HG03432 (cell line): ENCODE measurements at regions not wholly inside any gene's neighbourhood (a gene's known extent, or its start where the extent isn't known, plus 50 kb on each side); places are given as distances from the start of the nearest gene placed in this dataset.

ENCODE experiments used
- ATAC-seq: cut with Tn5 transposase; IDR thresholded peaks from one replicate; pipeline ENCODE4 v1.9.1; 2021; ENCODE audit warnings: mild to moderate bottlenecking, moderate library complexity; ENCODE audit not compliant: unreplicated experiment

DNA sequence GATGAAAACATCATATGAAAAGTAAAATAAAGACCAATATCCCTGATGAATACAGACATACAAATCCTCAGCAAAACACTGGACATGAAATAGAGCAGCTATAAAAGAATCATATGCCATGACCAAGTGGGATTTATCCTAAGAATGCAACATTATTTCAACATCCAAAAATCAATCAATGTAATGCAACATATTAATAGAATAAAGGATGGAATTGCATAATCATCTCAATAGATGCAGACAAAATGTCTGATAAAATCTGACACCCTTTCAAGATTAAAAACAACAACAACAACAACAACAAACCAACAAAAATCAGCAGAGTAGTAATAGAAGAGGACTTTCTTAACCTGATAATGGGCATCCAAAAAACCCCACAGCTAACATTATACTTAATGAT lies 63.8 kb upstream of the IL1R1 start:
- no peak for ATAC-seq

DNA sequence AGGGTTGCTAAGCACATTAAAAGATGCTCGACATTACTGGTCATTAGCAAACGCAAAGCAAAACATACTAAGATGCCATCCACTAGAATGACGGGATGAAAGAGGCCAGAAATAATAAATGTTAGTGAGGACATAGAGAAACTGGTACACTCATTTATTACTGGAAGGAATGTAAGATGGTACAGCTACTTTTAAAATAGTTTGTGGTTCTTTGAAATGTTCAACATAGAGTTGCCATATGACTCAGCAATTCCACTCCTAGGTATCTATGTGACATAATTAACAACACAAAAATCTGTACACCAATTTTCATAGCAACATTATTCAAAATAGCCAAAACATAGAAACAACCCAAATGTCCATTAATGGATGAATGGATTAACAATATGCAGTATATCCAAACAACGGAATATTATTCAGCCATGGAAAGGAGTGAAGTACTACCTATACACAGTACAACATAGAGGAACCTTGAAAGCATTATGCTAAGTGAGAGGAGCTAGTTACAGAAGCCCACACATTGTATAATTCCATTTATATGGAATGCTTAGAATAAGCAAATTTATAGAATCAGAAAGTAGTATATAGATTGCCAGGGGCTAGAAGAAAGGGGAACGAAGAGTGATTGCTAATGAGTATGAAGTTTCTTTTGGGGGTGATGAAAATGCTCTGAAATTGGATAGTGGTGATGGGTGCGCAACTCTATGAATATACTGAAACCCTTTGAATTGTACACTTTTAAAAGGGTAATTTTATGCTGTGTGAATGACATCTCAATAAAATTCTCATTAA lies 61.9 kb upstream of the IL1R1 start:
- peak; percentile 51 for ATAC-seq

DNA sequence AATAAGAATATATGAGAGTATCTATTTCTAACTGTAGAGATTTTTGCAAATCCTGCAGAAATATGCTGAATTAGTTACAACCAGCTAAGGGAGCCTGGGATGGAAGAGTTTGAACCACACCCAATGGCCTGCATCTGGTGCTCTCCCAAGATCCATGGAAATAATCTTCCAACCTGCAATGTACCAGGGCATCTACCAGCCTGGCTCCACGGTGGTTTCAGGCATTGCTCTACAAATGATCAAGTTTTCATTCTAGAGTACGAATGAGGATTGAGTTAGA lies 61.4 kb upstream of the IL1R1 start:
- no peak for ATAC-seq

DNA sequence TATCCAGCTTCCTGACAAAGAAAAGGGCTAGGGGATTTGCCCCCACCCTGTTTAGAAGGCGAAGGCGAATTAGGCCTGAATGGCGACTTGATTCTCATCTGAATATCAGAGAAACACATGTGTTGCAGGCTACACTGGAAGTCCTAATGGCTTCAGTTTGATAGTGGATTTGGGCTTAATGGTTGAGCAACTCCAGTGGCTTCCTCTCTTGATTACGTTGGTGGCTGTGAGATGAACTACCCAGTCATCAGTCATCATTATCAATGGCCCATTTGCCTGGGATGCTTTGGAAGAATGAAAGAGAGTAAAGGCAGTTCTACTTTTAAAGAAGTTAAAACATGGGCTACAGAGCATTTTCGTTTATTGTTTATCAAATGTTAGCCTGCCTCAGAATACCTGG lies 60.9 kb upstream of the IL1R1 start:
- no peak for ATAC-seq

- peak; percentile 86 for ATAC-seq
Observed at GRCh38 chr2:102082571-102083392, 59.8 kb upstream of the IL1R1 start.

GRCh38 chr2:102083393-102083703 lies 59.2 kb upstream of the IL1R1 start:
- ATAC-seq = no peak

- ATAC-seq = no peak
Observed at GRCh38 chr2:102084651-102085050, 57.9 kb upstream of the IL1R1 start.

DNA sequence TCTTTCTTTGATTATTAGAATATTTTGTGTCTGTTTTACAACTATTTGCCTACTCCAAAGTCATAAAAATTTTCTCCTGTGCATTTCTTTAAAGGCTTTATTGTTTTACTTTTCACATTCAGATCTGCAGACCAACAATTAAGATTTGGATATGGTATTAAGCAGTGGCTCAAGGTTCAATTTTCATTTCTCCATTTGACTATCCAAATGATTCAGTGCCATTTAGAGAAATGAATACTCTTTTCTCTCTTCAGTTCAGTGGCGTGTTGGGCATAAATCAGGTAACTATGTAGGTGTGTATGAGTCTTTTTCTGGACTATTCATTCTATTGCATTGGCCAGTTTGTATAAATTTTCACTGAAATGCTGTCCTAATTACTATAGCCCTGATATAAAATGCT lies 57.3 kb upstream of the IL1R1 start:
- no peak for ATAC-seq

GRCh38 chr2:102086150-102086872 lies 56.2 kb upstream of the IL1R1 start:
- ATAC-seq = no peak

- no peak for ATAC-seq
Observed at GRCh38 chr2:102091121-102091520, 51.4 kb upstream of the IL1R1 start.

- ATAC-seq = no peak
Observed at GRCh38 chr2:102091908-102092307, 50.6 kb upstream of the IL1R1 start.

GRCh38 chr2:102092535-102092934 lies 50.0 kb upstream of the IL1R1 start:
- ATAC-seq = no peak
